ENCODE measurements at regions not wholly inside any gene's neighbourhood (a gene's known extent, or its start where the extent isn't known, plus 50 kb on each side); places are given as distances from the start of the nearest gene placed in this dataset.

DNA sequence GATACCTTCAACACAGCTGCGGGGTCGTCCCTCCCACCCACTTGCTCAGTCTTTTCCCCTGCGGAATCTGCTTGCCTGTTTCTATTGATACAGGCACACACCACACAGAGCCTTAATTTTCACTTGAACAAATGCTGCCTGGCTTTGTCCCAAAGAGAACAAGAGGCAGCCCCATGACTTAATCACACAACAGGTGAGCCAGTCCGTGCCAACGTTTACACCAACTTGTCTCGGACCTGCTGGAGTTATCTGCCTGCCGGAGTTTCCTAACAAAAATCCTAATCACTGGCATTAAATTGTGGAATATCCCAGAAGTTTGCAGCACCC lies 186.8 kb upstream of the RREB1 start:
- H3K27ac Mint-ChIP-seq: no peak overlapping the region
- no peaks in the 10 kb centered on the region for H3K9me3 ChIP-seq (ENCODE audit: control insufficient read depth, low read length, poor library complexity, severe bottlenecking)
- peaks cover 42% of the 10 kb centered on the region for H3K27me3 Mint-ChIP-seq
- H3K36me3 Mint-ChIP-seq (ENCODE audit: low read depth): no peaks in the 10 kb centered on the region
- ATAC-seq (no peak), DNase-seq (no peak)
- no peak overlapping the region for H3K4me3 Mint-ChIP-seq
- H3K4me1 Mint-ChIP-seq: peaks cover 3% of the 10 kb centered on the region

DNA sequence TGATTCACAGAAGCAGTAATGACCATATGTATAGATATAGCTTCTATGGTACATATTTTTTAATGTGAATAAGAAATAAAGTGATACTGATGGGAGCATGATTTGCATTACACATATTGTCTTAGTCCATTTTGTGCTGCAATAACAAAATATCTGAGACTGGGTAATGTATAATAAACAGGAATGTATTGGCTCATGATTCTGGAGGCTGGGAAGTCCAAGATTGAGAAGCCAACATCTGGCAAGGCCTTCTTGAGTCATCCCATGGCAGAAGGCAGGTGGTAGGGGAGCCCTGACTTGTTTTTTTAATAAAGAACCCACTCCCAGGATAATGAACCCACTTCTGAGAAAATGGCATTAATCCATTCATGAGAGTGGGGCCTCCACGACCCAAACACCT lies 185.6 kb upstream of the RREB1 start:
- ATAC-seq: no peak
- Mint-ChIP-seq H3K36me3 (ENCODE audit: low read depth) (peaks cover 2% of the 10 kb centered on the region), H3K4me3 (no peak overlapping the region), H3K27ac (no peak overlapping the region), H3K4me1 (peaks cover 5% of the 10 kb centered on the region), H3K27me3 (peaks cover 53% of the 10 kb centered on the region)
- no peaks in the 10 kb centered on the region for H3K9me3 ChIP-seq (ENCODE audit: control insufficient read depth, low read length, poor library complexity, severe bottlenecking)
- DNase-seq: no peak

DNA sequence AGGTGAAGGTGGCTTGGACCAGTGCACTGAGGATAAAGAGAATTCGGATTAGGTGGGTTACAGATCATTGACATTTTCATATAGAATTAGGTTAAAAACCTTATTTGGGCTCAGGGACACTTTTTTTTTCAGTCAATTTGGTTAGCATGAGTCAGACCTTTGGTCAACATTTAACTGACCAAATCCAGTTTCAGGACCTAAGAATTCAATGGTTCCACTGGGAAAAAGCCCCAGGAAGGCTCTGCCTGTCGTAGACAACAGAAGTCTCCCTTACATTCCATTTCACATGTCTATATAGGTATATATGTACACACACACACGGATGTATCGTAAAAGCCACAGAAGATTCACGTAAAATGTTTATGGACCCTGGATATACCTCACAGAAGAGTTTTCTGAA lies 184.2 kb upstream of the RREB1 start:
- ATAC-seq (no peak), DNase-seq (no peak)
- H3K36me3 Mint-ChIP-seq (ENCODE audit: low read depth): peaks cover 2% of the 10 kb centered on the region
- H3K9me3 ChIP-seq (ENCODE audit: control insufficient read depth, low read length, poor library complexity, severe bottlenecking): no peaks in the 10 kb centered on the region
- no peak overlapping the region for H3K27ac Mint-ChIP-seq
- H3K27me3 Mint-ChIP-seq: peaks cover 58% of the 10 kb centered on the region
- peaks cover 6% of the 10 kb centered on the region for H3K4me1 Mint-ChIP-seq
- H3K4me3 Mint-ChIP-seq: no peak overlapping the region

DNA sequence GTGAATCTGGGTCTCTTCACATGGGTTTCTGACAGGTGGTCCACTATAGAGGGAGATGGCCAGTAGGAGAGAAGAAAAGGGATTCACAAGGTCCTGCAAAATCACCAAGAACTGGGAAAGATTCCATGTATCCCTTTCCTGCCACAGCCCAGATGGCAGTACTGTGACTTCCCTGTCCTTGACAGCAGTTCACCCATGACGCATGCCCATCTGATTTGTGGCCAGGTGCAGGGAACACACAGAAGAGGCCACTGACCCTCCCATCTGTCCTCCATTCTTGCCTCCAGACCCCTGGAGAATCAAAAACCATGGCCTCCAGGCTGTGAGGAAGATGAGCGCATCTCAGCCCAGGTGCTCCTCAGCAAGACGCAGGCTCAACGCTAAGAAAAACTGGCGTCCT lies 183.1 kb upstream of the RREB1 start:
- Mint-ChIP-seq H3K4me1 (peaks cover 6% of the 10 kb centered on the region), H3K27me3 (peaks cover 67% of the 10 kb centered on the region), H3K27ac (no peak overlapping the region), H3K36me3 (ENCODE audit: low read depth) (peaks cover 4% of the 10 kb centered on the region), H3K4me3 (no peak overlapping the region)
- no peaks in the 10 kb centered on the region for H3K9me3 ChIP-seq (ENCODE audit: control insufficient read depth, low read length, poor library complexity, severe bottlenecking)
- DNase-seq (no peak), ATAC-seq (no peak)

DNA sequence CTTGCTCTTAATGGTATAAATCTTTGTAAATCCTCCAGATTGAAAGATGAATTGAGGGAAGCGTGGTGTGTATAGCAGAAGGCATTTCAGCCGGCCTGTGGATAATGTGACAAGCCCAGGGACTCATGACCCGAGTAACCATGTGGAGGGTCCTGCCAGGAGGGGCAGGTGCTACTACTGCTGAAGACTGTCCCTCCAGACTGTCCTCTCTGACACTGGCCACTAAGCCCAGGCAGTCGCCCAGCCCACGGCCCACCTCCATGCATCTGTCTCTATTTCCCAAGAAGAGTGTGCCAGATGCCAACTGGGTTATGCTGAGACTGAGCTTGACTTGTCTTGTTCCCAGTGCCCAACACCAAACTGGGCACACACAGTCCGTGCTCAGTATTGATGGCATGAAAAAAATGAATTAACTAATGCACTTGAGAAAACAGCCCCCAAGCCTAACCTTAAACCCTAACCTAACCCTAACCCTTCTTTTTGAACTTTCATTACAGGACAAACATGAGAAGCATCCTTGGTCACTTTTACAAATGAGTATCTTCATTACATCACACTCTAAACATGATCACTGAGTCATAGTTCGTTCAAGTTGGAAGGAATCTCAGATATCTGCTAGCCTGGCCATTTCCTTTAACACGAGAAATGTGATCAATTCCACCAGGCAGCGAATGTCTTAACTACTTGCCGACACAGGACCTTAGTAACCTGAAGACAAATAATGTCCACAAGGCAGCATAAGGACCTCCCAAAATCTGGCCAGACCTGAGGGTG lies 182.2 kb upstream of the RREB1 start:
- peaks cover 6% of the 10 kb centered on the region for H3K4me1 Mint-ChIP-seq
- no peak overlapping the region for H3K27ac Mint-ChIP-seq
- DNase-seq (no peak), ATAC-seq (no peak)
- peaks cover 5% of the 10 kb centered on the region for H3K36me3 Mint-ChIP-seq (ENCODE audit: low read depth)
- peaks cover 68% of the 10 kb centered on the region for H3K27me3 Mint-ChIP-seq
- no peak overlapping the region for H3K4me3 Mint-ChIP-seq
- H3K9me3 ChIP-seq (ENCODE audit: control insufficient read depth, low read length, poor library complexity, severe bottlenecking): no peaks in the 10 kb centered on the region

DNA sequence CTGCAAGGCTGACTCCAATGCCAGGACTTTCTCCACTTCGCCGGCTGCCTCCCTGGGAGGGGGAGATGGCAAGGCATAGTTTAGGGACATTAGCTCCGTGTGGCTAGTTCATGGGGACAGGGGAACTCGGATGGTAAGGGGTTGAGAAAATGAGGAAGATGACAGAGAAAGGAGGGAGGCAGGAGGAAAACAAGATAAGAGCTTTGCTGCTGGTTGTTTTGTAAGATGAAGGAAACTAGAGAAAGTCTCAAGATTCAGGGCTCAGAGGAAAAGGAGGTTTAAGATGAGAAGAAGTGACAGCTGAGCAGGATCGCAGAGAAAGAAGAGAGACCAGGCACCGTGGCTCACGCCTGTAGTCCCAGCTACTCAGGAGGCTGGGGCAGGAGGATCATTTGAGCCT lies 180.9 kb upstream of the RREB1 start:
- ATAC-seq (no peak), DNase-seq (no peak)
- H3K9me3 ChIP-seq (ENCODE audit: control insufficient read depth, low read length, poor library complexity, severe bottlenecking): no peaks in the 10 kb centered on the region
- Mint-ChIP-seq H3K36me3 (ENCODE audit: low read depth) (peaks cover 5% of the 10 kb centered on the region), H3K27me3 (peaks cover 57% of the 10 kb centered on the region), H3K4me3 (no peak overlapping the region), H3K4me1 (peaks cover 9% of the 10 kb centered on the region), H3K27ac (no peak overlapping the region)

DNA sequence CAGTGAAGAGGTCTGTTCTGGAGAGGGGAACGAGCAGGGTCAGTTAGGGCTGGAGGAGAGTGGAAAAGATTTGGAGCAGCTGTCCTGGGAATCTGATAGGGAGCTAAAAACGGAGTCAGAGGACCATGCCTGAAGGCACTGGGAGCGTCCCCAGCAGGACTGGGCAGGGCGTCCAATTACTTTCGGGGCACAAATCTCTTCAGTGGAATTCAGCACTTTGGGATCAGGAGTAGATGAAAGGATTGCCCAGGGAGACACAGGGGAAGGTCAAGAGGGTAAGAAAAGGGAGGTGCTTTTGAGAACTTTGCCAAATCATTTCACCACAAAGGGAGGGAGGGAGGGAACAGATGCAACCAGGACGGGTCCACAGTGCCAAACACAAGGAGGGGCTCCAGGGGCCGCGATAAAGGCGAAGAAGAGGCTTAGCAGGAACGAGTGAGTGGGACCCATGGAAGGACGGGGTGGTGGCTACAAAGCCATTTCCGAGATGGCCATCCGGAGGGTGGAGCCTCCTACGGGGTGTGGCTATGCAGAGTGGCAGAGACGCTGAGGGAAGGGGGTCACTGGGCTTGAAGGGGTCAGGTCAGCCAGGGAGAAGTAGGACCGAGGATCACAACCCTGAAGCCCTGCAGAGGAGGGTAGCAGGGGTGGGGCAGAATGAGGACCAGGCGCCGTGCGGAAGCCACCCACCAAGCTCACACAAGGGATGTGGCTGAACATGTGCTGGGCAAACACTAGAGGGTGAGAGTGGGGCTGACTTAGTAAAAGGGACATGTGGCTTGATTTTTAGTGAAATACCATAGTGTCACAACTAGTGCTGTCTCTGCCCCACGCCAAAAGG lies 180.0 kb upstream of the RREB1 start:
- H3K27ac Mint-ChIP-seq: no peak overlapping the region
- H3K4me1 Mint-ChIP-seq: peaks cover 9% of the 10 kb centered on the region
- DNase-seq (no peak), ATAC-seq (no peak)
- peaks cover 56% of the 10 kb centered on the region for H3K27me3 Mint-ChIP-seq
- no peak overlapping the region for H3K4me3 Mint-ChIP-seq
- H3K36me3 Mint-ChIP-seq (ENCODE audit: low read depth): peaks cover 5% of the 10 kb centered on the region
- H3K9me3 ChIP-seq (ENCODE audit: control insufficient read depth, low read length, poor library complexity, severe bottlenecking): no peaks in the 10 kb centered on the region

DNA sequence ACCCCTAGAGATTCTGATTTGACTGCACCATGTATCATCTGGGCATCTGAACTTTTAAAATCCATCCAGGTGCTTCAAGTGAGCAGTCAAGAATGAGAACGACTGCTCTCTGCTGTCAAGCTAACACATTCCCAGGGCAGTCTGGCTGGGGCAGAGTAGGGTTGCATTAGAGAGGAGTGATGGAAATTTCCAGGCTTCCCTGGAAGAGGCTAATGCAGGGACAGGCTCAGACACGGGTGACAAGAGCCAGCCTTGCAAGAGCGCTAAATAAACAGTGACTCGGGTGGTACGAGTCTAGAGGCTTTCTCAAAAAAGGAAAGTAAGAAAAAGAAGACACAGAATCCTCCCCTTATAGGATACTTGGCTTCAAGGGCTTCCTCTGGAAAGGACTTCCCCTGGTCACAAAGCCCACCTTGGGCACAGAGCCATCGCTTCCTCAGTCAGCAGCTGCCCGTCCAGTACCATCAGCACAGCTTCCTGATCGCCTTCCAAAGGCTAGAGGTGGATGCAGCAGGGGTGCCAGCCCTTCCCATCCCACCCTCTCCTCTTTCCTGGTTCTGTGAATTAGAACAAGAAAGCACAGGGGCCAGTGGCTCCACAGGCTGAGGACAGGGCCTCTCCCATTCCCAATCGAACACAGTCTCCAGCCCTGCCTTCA lies 177.4 kb upstream of the RREB1 start:
- Mint-ChIP-seq H3K36me3 (ENCODE audit: low read depth) (peaks cover 5% of the 10 kb centered on the region), H3K27ac (peak overlapping the region; percentile 45), H3K27me3 (peaks cover 38% of the 10 kb centered on the region), H3K4me3 (no peak overlapping the region), H3K4me1 (peaks cover 9% of the 10 kb centered on the region)
- DNase-seq: no peak
- no peak for ATAC-seq
- no peaks in the 10 kb centered on the region for H3K9me3 ChIP-seq (ENCODE audit: control insufficient read depth, low read length, poor library complexity, severe bottlenecking)

DNA sequence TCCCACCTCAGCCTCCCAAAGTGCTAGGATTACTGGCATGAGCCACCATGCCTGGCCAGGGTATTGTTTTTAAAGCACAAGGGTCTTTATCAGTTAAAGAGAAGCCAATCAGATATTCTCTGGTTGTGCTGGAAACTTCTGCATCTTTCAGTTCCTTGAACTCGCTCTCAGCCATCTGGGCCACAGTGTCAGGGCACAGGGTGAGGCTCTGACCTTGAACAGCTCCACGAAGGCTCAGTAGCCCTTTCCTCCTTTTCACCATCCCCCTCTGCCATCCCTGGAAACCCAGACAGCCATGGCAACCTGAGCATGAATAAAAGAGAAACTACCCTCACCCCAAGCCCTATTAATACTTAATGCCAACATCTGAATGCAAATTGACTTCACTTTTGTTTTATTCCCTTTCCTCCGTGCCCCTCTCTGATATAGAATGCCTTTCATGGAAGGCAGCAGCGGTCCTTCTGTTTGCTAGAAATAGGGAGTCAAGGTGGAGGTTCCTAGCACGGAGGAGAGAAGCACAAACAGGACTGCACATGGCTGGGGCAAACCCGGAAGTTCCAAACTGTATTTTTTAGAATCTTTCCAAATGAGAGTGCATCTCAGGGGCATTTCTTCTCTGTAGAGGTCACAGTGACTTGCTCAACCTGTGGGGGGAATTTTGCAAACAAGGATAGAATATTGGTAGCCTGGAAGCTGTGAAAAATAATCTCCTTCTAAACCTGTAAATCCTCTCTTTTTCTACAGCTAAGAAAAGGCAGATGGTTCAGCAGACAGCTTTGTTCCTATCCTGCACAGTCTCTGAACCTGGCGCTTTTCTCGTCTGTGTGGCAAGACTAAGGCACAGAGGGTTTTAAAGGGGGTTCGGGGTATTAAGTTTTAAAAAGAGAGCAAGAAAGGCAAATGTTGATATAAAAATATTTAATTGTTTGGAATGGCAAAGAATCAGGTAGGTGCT lies 176.4 kb upstream of the RREB1 start:
- DNase-seq: no peak

DNA sequence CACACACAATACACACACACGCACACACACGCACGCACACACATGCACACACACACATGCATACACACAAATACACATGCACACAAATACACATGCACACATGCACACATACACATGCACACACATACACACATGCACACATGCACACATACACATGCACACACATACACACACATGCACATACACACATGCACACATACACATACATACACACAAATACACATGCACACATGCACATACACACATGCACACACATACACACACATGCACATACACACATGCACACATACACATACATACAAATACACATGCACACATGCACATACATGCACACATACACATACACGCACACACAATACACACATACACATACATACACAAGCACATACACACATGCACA lies 175.4 kb upstream of the RREB1 start:
- Mint-ChIP-seq H3K27me3 (peaks cover 23% of the 10 kb centered on the region), H3K36me3 (ENCODE audit: low read depth) (peaks cover 2% of the 10 kb centered on the region), H3K4me1 (peaks cover 5% of the 10 kb centered on the region), H3K27ac (no peak overlapping the region), H3K4me3 (no peak overlapping the region)
- no peak for DNase-seq
- ATAC-seq: no peak
- H3K9me3 ChIP-seq (ENCODE audit: control insufficient read depth, low read length, poor library complexity, severe bottlenecking): no peaks in the 10 kb centered on the region

More for the DNA sequence above, 176.4 kb upstream of the RREB1 start:
- peaks cover 7% of the 10 kb centered on the region for H3K4me1 Mint-ChIP-seq
- H3K27ac Mint-ChIP-seq: peak overlapping the region; percentile 45
- H3K4me3 Mint-ChIP-seq: no peak overlapping the region
- ATAC-seq: no peak
- peaks cover 5% of the 10 kb centered on the region for H3K36me3 Mint-ChIP-seq (ENCODE audit: low read depth)
- H3K9me3 ChIP-seq (ENCODE audit: control insufficient read depth, low read length, poor library complexity, severe bottlenecking): no peaks in the 10 kb centered on the region
- H3K27me3 Mint-ChIP-seq: peaks cover 33% of the 10 kb centered on the region

DNA sequence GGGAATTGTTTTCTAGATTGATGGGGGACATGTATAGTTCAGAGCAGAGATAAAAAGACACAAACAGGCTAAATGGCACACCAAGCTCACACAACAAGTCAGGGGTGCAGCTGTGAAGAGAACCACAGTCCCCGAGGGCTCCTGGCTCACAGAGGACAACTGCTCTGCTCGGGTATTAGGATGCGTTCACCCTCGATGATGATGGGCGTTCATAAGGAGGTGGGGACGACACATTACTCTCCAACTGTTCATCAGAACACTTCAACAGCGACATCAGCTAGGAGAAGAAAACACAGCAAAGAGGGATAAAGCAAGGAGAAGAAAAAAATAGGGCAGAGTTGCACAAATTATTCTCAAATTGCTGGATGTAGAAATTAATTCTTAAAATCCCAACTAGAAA lies 174.8 kb upstream of the RREB1 start:
- Mint-ChIP-seq H3K27ac (no peak overlapping the region), H3K36me3 (ENCODE audit: low read depth) (peaks cover 2% of the 10 kb centered on the region), H3K4me1 (peaks cover 3% of the 10 kb centered on the region), H3K27me3 (peaks cover 17% of the 10 kb centered on the region), H3K4me3 (no peak overlapping the region)
- no peaks in the 10 kb centered on the region for H3K9me3 ChIP-seq (ENCODE audit: control insufficient read depth, low read length, poor library complexity, severe bottlenecking)
- ATAC-seq: no peak
- DNase-seq: no peak

DNA sequence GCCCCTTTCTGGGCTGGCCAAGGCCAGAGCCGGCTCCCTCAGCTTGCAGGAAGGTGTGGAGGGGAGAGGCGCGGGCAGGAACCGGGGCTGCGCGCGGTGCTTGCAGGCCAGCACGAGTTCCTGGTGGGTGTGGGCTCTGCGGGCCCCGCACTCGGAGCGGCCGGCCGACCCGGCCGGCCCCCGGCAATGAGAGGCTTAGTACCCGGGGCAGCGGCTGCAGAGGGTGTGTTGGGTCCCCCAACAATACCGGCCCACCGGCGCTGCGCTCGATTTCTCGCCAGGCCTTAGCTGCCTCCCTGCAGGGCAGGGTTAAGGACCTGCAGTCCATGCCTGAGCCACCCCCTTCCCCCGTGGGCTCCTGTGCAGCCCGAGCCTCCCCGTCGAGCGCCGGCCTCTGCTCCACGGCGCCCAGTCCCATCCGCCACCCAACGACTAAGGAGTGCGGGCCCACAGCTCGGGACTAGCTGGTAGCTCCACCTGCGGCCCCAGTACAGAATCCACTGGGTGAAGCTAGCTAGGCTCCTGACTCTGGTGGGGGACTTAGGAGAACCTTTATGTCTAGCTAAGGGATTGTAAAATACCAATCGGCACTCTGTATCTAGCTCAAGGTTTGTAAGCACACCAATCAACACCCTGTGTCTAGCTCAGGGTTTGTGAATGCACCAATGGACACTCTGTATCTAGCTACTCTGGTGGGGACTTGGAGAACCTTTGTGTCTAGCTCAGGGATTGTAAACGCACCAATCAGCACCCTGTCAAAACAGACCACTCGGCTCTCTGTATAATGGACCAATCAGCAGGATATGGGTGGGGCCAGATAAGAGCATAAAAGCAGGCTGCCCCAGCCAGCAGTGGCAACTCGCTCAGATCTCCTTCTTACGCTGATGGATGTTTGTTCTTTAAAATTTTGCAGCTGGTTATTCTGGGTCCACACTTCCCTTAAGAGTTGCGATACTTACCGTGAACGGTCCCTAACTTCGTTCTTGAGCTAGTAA lies 167.4 kb upstream of the RREB1 start:
- H3K27me3 Mint-ChIP-seq: peaks cover 10% of the 10 kb centered on the region
- ATAC-seq (no peak), DNase-seq (no peak)
- no peak overlapping the region for H3K27ac Mint-ChIP-seq
- no peak overlapping the region for H3K4me3 Mint-ChIP-seq
- peaks cover 3% of the 10 kb centered on the region for H3K4me1 Mint-ChIP-seq
- no peaks in the 10 kb centered on the region for H3K36me3 Mint-ChIP-seq (ENCODE audit: low read depth)
- no peaks in the 10 kb centered on the region for H3K9me3 ChIP-seq (ENCODE audit: control insufficient read depth, low read length, poor library complexity, severe bottlenecking)

Measured in T-helper 17 cell (primary cell).